Heart right ventricle (tissue), 16 donors: ENCODE measurements at regions not wholly inside any gene's neighbourhood (a gene's known extent, or its start where the extent isn't known, plus 50 kb on each side); places are given as distances from the start of the nearest gene placed in this dataset.
A peak's percentile ranks its signal among the peaks of the same experiment; 100 is the strongest.

Experiments used
- ATAC-seq, 8 donors: fragments of 200-7000 bp; cut with Tn5 transposase; one replicate each; pipeline ENCODE4 v1.9.1; 2020; ENCODE audit warnings: mild to moderate bottlenecking in 8 of 8, moderate library complexity in 8 of 8, moderate number of reproducible peaks in 1 of 8
- DNase-seq, 2 donors: peaks; one replicate each; pipeline ENCODE4 v3.0.0-alpha.2; 2020
- H3K27ac ChIP-seq, 10 donors: fragments of 200-600 bp; sonication (generic) in 2 of 10; one replicate each; pipeline versions ENCODE4 v1.5.0 to v1.8.0; 2020 to 2022; ENCODE audit warnings: mild to moderate bottlenecking in 3 of 10
- H3K27me3 ChIP-seq, 7 donors: fragments of 200-600 bp; one replicate each; pipeline ENCODE4 v1.8.0; 2021 to 2022; ENCODE audit warnings: mild to moderate bottlenecking in 2 of 7
- H3K36me3 ChIP-seq, 9 donors: fragments of 200-600 bp; sonication (generic) in 1 of 9; one replicate each; pipeline versions ENCODE4 v1.5.0 to v1.8.0; 2020 to 2022; ENCODE audit warnings: mild to moderate bottlenecking in 2 of 9
- H3K4me1 ChIP-seq, 9 donors: fragments of 200-600 bp; sonication (generic) in 1 of 9; one replicate each; pipeline versions ENCODE4 v1.5.0 to v1.8.0; 2020 to 2022; ENCODE audit warnings: mild to moderate bottlenecking in 4 of 9
- H3K4me3 ChIP-seq, 10 donors: fragments of 200-600 bp; sonication (generic) in 2 of 10; one replicate each; pipeline versions ENCODE4 v1.5.0 to v1.8.0; 2020 to 2022; ENCODE audit warnings: mild to moderate bottlenecking in 7 of 10, moderate library complexity in 2 of 10
- H3K9me3 ChIP-seq, 11 donors: fragments of 200-600 bp in 10 of 11; sonication (generic) in 2 of 11; one replicate each; pipeline versions ENCODE4 v1.5.0 to v1.8.0; 2013 to 2022; ENCODE audit warnings: mild to moderate bottlenecking in 2 of 11, control low read depth in 1 of 11, moderate library complexity in 1 of 11
- WGBS, 2 donors: extraction: QIAGEN DNeasy Blood & Tissue Kit; methylation state at CpG; one replicate each; pipeline ENCODE4 v1.1.7; 2013; ENCODE audit warnings: inconsistent platforms in 1 of 2; 5-methylcytosine and 5-hydroxymethylcytosine counted together
- intact Hi-C, 10 donors: fragments of 100-400 bp; cut with DNase I; formaldehyde crosslinking; loops; one replicate each; pipeline versions ENCODE4 v1.11.1 to v1.14.2; 2022
- TF ChIP-seq, protein P1 (sequence below), 9 donors: fragments of 200-600 bp; sonication (generic) in 2 of 9; IDR thresholded peaks; one replicate each; pipeline versions ENCODE4 v1.5.0 to v1.8.0; 2021 to 2022; ENCODE audit warnings: antibody characterized with exemption in 9 of 9, mild to moderate bottlenecking in 5 of 9, moderate library complexity in 1 of 9
- donor health status: Arrhythmogenic right ventricular cardiomyopathy.
- donor health status: ischemic (EF 13 %, LVEDD 7.1; RV severe dilation, severe dysfunction).
- donor health status: healthy with polysubstance abuse.
- donor health status: DM: no; HTN: yes; CAD: no.
- donor health status: DM: no; HTN: no; CAD: no.
- donor health status: ischemic (EF 25% LVEDD 6.9; RV normal size, moderate dysfunction).
- donor health status: ischemic (EF 25% LVEDD 5.7; RV mildly dilated, moderate dysfunction).
- donor health status: healthy.
- donor health status: DM: yes; HTN: yes; CAD: no.
- donor health status: Ischemic cardiomyopathy.
- donor health status: ischemic (EF 35%, LVEDD 5.7; RV mildly dilated, moderate dysfunction).
- donor health status: nonischemic (EF 11% LVEDD 7.7; RV severe dilation, severe dysfunction).
- donor health status: DM: yes; HTN: yes; CAD: no.
- donor health status: PGD.
- donor health status: ischemic (EF 29% LVEDD 5.4; RV normal size, mild dysfunction).
- donor health status: nonischemic (EF 23%, LVEDD 6.1; RV moderate dilation, normal function).

DNA sequence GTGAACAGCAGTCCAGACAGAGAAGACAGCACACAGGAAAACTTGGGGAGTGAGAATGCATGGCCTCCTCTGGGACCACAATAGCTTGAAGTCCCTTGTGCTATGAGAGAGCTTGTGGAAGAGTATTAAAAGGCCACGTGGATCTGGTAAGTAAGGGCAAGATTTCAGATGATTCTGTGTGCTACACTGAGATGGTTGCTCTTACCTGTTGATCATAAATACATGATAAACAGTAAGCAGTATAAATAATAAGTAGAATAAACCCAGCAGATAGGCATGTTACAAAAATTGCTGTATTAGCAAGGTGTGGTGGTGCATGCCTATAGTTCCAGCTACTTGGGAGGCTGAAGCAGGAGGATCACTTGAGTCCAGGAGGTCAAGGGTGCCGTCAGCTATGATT, 150.4 kb upstream of the ZC3H11B start:
- peaks cover 0 to 23% (median 0%) of the 10 kb centered on the region in 11 donors for H3K9me3 ChIP-seq
- 81 to 90% methylated on average over 2 of the region's 2 CpGs for WGBS, 2 donors
- ATAC-seq (no peak), DNase-seq (no peak)
- TF ChIP-seq, protein P1, sequence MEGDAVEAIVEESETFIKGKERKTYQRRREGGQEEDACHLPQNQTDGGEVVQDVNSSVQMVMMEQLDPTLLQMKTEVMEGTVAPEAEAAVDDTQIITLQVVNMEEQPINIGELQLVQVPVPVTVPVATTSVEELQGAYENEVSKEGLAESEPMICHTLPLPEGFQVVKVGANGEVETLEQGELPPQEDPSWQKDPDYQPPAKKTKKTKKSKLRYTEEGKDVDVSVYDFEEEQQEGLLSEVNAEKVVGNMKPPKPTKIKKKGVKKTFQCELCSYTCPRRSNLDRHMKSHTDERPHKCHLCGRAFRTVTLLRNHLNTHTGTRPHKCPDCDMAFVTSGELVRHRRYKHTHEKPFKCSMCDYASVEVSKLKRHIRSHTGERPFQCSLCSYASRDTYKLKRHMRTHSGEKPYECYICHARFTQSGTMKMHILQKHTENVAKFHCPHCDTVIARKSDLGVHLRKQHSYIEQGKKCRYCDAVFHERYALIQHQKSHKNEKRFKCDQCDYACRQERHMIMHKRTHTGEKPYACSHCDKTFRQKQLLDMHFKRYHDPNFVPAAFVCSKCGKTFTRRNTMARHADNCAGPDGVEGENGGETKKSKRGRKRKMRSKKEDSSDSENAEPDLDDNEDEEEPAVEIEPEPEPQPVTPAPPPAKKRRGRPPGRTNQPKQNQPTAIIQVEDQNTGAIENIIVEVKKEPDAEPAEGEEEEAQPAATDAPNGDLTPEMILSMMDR (IDR thresholded peaks at IDR 0.05): no peak
- H3K36me3 ChIP-seq: no peaks in the 10 kb centered on the region
- intact Hi-C loops: no loop called here
- H3K27me3 ChIP-seq: no peaks in the 10 kb centered on the region
- peaks cover 0 to 5% (median 0%) of the 10 kb centered on the region in 9 donors for H3K4me1 ChIP-seq
- no peak overlapping the region for H3K4me3 ChIP-seq
- H3K27ac ChIP-seq: no peak overlapping the region

DNA sequence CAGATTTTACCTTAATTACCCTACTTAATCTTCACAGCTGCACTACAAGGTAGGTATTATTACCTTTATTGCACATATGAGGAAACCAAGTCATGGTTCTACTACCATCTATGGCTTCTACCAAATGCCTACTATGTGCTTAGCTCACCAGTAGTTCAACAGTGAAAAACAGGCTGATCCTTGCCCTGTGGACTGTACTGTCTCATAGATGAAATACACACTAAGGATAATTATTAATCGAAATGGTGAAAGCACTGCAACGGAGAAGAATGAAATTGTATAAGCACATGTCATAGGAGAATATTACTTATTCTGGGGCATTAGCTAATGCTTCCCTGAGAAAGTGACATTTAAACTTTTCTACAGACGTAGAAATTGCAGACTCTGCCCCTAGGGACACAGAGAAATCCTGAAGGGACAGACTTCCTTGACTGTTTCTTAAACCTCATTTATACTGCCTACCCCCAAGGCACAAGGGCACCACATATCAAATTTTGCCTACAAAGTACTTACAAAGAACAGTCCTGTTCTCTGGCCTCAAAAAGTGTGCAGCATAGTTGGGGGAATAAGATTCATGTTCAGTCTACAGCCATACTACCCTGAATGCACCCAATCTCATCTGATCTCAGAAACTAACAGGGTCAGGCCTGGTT, 148.4 kb upstream of the ZC3H11B start:
- Histone ChIP-seq H3K4me1 (peaks cover 0 to 14% (median 10%) of the 10 kb centered on the region in 9 donors), H3K27me3 (no peaks in the 10 kb centered on the region), H3K36me3 (no peaks in the 10 kb centered on the region), H3K4me3 (no peak overlapping the region), H3K9me3 (peaks cover 0 to 12% (median 0%) of the 10 kb centered on the region in 11 donors), H3K27ac (no peak overlapping the region)
- TF ChIP-seq, protein P1 (IDR thresholded peaks at IDR 0.05): no peak
- intact Hi-C loops: no loop called here
- DNase-seq (no peak), ATAC-seq (no peak)
- WGBS, 2 donors: 77% methylated on average over 3 of the region's 3 CpGs

DNA sequence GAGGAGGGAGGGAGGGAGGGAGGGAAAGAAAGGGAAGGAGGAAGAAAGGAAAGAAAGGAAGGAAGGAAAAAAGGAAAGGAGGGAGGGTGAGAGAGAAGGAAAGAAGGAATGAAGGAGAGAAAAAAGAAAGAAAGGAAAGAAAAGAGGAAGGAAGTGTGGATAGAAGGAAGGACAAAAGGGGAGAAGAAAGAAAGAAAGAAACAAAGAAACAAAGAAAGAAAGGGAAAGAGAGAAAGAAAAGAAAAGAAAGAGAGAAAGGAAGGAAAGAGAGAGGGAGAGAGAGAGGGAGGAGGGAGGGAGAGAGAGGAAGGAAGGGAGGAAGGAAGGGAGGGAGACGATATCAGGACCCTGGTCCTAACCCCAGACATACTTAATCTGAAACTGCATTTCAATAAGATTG, 146.2 kb upstream of the ZC3H11B start:
- ATAC-seq (no peak), DNase-seq (no peak)
- no peaks in the 10 kb centered on the region for H3K9me3 ChIP-seq
- no peaks in the 10 kb centered on the region for H3K36me3 ChIP-seq
- no peak overlapping the region for H3K27ac ChIP-seq
- intact Hi-C loops: loop anchor here in 1 of 10 donors (10.0 kb wide), 1 partner anchor 94 kb away; no protein-coding TSS in a partner anchor
- TF ChIP-seq, protein P1 (IDR thresholded peaks at IDR 0.05): no peak
- H3K4me1 ChIP-seq: peaks cover 0 to 14% (median 10%) of the 10 kb centered on the region in 9 donors
- WGBS, 2 donors: 47 to 68% methylated on average over 1 of the region's 1 CpG
- no peak overlapping the region for H3K4me3 ChIP-seq
- H3K27me3 ChIP-seq: no peaks in the 10 kb centered on the region

DNA sequence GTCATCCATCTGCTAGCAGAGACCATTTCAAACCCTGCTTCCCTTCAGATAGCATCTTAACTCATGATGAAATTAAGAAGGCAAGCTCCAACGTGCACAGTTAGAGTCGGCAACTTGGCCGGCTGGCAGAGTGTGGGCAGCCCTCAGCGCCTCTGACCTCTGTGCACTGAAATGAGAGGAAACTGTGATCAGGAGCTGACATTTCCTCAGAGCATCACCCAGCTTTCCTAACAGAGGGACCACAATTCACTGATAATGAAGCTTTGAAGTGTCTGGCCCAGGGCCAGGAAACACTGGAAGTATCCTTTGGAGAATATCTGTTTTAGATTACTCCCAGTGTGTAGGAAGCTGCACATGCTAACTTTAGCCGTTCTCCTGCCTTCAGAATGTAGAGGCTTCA, 145.0 kb upstream of the ZC3H11B start:
- no peaks in the 10 kb centered on the region for H3K36me3 ChIP-seq
- TF ChIP-seq, protein P1 (IDR thresholded peaks at IDR 0.05): no peak
- H3K27ac ChIP-seq: peak overlapping the region in 1 of 10 donors; percentile 28
- H3K4me3 ChIP-seq: no peak overlapping the region
- 4 to 6% methylated on average over 5 of the region's 5 CpGs for WGBS, 2 donors
- H3K4me1 ChIP-seq: peaks cover 0 to 23% (median 10%) of the 10 kb centered on the region in 9 donors
- ATAC-seq (peak; percentile 20 to 85 (median 64)), DNase-seq (peak; percentile 25 to 53)
- H3K27me3 ChIP-seq: no peaks in the 10 kb centered on the region
- intact Hi-C loops: loop anchor here in 1 of 10 donors (10.0 kb wide), 1 partner anchor 93 kb away; no protein-coding TSS in a partner anchor
- no peaks in the 10 kb centered on the region for H3K9me3 ChIP-seq
